MM.1S (cell line): ENCODE measurements at regions not wholly inside any gene's neighbourhood (a gene's known extent, or its start where the extent isn't known, plus 50 kb on each side); places are given as distances from the start of the nearest gene placed in this dataset.

ENCODE experiments used
- EZH2 ChIP-seq: fragments of 300-600 bp; sonication (generic); optimal IDR thresholded peaks from 2 replicates; pipeline ENCODE3; 2017; ENCODE audit warnings: low read depth, mild to moderate bottlenecking, antibody characterized with exemption, low read length, mixed read lengths
- TF ChIP-seq, protein P1 (sequence below): fragments of 300-600 bp; sonication (generic); IDR thresholded peaks from 2 replicates; pipeline ENCODE4 v1.5.1; 2016; ENCODE audit warnings: antibody characterized with exemption, low read length, mixed read lengths

DNA sequence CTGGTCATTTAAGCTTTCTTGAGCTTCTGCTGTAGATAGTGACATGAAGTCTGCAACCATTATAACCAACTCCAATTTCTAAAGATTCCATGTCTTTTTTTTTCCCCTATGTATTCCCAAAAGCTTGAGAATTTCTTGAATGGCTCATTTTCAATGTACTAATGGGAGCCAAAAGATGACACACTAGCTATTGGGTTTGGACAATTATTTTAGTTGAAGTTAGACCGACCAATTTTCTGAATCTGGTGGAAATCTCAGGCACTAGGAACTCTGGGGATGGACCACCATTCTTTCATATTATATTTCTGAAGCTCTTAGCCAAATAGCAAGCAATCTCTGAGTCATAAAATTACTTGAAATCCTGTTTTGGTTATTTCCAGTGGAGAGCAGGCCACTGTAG, 617.4 kb upstream of the ADAMTS5 start:
- TF ChIP-seq, protein P1, sequence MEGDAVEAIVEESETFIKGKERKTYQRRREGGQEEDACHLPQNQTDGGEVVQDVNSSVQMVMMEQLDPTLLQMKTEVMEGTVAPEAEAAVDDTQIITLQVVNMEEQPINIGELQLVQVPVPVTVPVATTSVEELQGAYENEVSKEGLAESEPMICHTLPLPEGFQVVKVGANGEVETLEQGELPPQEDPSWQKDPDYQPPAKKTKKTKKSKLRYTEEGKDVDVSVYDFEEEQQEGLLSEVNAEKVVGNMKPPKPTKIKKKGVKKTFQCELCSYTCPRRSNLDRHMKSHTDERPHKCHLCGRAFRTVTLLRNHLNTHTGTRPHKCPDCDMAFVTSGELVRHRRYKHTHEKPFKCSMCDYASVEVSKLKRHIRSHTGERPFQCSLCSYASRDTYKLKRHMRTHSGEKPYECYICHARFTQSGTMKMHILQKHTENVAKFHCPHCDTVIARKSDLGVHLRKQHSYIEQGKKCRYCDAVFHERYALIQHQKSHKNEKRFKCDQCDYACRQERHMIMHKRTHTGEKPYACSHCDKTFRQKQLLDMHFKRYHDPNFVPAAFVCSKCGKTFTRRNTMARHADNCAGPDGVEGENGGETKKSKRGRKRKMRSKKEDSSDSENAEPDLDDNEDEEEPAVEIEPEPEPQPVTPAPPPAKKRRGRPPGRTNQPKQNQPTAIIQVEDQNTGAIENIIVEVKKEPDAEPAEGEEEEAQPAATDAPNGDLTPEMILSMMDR = no peak
- no peak for TF ChIP-seq EZH2
